Amygdala (tissue), 56 donors: ENCODE measurements at regions not wholly inside any gene's neighbourhood (a gene's known extent, or its start where the extent isn't known, plus 50 kb on each side); places are given as distances from the start of the nearest gene placed in this dataset.

Experiments
- DNase-seq, 56 donors: peaks; one replicate each; lab custom pipeline; 2025; lab: John Stamatoyannopoulos, UW

DNA sequence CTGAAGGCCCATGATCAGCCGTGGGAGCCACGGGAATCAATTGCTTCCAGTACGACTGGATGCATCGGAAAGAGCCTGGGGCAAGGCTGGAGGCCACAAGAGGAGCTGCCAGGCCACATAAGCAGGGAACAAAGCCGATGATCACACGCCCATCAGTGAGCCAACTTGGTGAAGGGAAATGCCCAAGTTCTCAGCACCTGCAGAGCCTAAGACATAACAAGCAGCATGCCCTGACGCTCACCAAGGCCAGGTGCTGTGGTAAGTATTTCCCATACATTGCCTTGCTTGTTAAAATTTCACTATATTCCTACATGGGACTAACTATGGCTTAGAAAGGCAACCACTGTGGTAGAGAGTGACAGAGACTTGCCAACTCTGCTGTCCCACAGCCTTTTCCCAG is 555.9 kb downstream of the BCL11B start:
- DNase-seq = no peak

DNA sequence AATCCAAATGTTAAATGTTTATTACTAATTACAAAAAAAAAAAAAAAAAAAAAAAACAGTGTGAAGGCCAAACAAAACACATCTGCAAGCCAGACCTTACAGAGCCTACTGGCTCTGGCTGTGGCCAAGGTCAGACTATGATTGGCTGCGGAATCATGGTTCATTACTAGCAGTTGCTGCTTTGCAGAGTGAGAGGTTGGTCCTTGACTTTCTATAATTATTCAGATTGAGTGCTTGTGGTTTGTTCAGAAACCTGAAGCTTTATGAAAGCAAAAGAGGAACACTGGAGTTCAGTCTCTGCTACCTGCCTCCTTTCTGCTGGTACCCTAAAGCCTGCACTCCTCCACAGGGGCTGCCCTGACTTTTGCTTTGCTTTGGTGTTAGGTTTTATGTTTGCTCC is 550.9 kb downstream of the BCL11B start:
- no peak for DNase-seq

DNA sequence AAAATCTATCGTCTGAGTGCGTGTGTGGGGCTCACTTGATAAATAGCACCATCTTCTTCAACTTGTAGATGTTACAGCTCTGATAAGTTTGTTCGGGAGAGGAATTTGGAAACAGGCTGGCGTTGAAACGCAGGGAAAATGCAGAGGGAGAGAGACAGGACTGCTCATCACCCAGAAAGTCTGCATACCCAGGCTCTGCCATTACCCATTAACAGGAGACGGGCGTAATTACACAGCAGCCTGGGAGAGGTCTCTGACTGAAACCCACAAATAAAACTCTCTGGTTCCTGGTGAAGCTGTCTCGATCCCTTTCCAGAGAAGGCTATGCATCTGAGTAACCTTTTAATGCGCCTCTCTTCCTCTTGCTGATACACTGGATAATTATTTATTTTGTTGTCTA is 547.3 kb downstream of the BCL11B start:
- DNase-seq = no peak

GRCh38 chr14:98725191-98725590 is 546.8 kb downstream of the BCL11B start:
- DNase-seq = no peak

DNA sequence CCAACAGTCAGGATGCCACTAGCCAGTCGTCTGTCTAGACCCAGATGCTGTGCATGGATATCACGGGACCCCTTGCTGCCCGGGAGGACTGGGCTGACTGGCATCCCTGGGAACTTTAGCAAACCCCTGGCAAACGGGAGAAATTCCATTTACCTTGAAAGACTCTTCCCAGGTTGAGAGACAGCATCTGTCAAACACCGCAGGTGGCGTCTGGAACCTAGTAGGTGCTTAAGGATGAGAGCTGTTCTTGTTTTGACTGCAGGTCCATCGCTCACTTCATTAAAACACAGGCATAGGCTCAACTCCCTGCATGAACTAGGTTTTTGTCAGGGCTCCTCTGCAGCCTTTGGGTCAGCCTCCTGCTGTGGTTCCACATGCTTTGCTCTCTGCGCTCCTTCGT is 546.3 kb downstream of the BCL11B start:
- no peak for DNase-seq

GRCh38 chr14:98726585-98727405 is 545.2 kb downstream of the BCL11B start:
- no peak for DNase-seq

DNA sequence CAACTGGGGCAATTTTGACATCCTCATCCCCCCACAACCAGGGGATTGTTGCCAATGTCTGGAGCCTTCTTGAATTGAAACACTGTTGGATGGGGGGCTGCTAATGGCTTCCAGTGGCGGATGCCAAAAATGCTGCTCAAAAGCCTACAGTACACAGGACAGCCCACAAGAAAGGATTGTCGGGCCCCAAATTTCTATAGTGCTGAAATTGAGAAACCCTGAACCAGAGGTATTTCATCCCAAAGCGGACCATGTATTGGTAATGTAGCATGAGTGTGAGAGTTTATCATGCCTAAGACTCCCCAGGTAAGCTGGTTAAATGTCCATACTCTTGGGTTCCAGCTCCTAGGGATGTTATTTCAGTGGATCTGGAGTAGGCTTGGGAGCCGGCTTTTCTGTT is 544.0 kb downstream of the BCL11B start:
- no peak for DNase-seq

DNA sequence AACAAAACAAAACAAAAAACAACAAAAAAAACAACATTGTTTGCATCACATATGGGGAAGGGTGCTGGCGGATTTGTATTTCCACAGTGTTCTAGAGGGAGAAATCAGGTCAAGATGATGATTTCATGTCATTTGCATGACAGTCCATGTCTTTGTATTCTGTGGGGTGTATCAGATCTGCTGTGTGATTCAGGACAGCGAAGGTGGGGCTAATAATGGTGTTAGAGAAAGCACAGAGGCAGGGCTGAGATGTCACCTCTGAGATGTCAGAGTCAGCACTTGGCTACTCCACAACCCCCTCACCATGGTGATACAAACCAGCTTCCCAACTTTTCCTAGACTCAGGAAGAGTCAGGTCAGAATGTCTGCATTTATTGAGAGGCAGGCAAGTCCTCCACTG is 543.2 kb downstream of the BCL11B start:
- no peak for DNase-seq

DNA sequence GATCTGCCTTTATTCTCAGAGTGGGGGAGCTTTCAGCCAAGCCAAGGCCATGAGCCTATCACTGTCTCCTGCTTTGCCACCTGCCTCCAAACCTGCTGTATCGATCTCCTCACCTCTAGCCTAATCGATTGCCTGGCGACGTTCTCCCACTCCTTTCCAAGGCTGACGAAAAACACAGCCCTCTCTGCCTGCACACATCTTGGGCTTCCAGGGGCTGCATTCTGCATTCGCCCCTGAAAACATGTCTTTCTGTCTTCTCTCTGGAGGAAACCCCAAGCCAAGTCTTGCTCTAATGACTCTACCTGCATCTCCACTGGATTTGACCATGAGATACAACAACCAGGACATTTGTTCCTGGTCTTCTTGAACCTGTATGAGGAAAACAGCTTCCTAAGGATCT is 540.7 kb downstream of the BCL11B start:
- no peak for DNase-seq

DNA sequence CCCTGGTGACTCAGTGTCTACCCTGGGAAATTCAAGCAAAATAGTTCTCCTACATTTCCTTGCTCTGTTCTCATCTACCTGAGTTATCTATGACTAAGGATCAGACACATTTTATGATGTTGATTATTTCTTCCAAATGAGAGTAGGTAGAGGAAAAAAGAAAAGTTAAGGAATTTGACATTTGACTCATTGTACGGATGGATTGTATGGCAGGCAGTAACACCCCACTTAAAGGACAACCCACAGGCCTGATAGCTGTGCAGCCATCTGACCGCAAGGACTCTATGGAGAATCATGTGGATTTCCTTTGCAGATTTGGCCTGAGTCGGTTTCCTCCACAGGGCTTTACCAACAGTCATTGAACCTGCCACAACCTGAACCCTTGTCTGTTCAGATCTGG is 540.3 kb downstream of the BCL11B start:
- no peak for DNase-seq

GRCh38 chr14:98733536-98733935 is 538.5 kb downstream of the BCL11B start:
- DNase-seq = no peak

DNA sequence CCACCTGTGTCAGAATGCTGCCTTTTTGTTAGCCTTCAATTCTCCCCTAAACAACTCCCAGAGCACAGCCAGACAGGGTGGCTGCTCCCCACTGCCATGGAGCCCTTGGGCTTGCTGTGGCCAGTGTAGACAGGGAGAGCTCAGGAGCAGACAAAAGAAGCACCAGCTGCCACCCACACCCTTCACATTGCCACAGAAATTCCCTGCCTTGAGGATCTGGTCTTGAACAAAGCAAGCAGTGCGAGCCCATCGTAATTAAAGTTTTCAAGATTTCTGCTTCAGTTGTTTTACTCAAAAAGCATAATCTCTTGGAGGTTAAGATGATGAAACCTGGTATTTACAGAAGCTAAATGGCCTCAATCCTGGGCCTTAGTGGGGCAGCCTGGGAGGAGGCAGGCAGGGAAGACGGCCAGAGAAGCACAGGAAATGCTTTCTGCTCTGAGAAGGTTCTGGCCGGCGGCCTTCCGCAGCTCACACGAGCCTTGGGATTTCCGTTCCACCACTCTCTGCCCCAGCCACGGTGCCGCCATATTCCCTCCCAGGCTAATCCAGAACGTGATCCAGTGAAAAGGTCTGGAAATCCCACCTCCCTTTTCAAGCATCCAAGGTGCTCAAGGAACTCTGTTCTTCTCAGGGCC is 535.2 kb downstream of the BCL11B start:
- no peak for DNase-seq

- DNase-seq = no peak
These were observed 530.5 kb downstream of the BCL11B start for GRCh38 chr14:98741523-98741922.

- DNase-seq = no peak
These were observed 530.0 kb downstream of the BCL11B start for GRCh38 chr14:98742001-98742400.

DNA sequence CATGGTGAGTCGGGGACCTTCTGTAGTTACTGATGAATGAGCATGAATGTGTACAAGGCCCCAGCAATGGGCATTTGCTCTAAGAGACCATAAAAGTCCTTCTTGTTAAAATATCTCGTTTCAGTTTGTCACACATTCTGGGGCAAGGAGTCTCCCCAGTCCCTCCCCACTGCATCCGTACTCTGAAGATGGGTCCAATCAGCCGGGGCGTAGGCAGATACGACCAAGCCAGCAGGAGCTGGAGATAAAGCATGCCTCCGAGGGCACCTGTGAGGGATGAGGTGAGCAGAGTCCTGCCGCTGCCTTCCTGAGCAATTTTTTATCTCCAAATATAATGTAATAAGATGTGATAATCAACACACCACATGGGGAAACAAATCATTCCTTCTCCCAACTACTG is 528.5 kb downstream of the BCL11B start:
- DNase-seq = no peak

- no peak for DNase-seq
These were observed 523.0 kb downstream of the BCL11B start for GRCh38 chr14:98748966-98749365.

GRCh38 chr14:98751110-98751509 is 520.9 kb downstream of the BCL11B start:
- no peak for DNase-seq

- DNase-seq = no peak
These were observed 519.3 kb downstream of the BCL11B start for GRCh38 chr14:98752660-98753059.

GRCh38 chr14:98754343-98755020 is 517.5 kb downstream of the BCL11B start:
- no peak for DNase-seq

DNA sequence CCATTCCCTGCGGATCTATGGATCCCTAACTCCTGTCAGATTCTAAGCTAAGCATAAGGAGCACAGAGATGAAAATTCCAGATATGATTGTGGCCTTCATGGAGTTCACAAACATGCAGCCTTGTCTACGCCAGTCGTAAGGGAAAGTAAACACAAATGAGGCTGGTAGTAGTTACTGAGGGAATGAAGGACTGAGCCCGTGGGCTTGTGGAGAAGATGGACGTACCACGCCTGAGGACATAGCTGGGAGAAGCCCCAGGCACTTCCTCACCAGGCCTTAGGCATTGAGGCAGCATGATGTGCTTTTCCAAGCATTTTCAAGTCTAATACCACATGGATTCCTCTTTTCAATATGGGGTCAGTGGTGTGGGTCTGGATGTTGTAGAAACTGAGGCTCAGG is 515.2 kb downstream of the BCL11B start:
- DNase-seq = no peak

GRCh38 chr14:98758440-98758839 is 513.6 kb downstream of the BCL11B start:
- no peak for DNase-seq

GRCh38 chr14:98761993-98762392 is 510.0 kb downstream of the BCL11B start:
- DNase-seq = no peak
